Kidney epithelial cell (primary cell): ENCODE measurements at regions not wholly inside any gene's neighbourhood (a gene's known extent, or its start where the extent isn't known, plus 50 kb on each side); places are given as distances from the start of the nearest gene placed in this dataset.

Experiments used
- DNase-seq: peaks from one replicate; pipeline ENCODE4 v3.0.0-alpha.2; 2010; ENCODE audit warnings: low read depth
- H3K27me3 ChIP-seq: 2 replicates; pipeline ENCODE4 v1.6.0; 2011; ENCODE audit warnings: low read length; ENCODE audit not compliant: control insufficient read depth, insufficient read depth
- H3K36me3 ChIP-seq: 2 replicates; pipeline ENCODE4 v1.5.1; 2011; ENCODE audit warnings: low read length; ENCODE audit not compliant: control insufficient read depth, insufficient read depth
- H3K4me3 ChIP-seq: 2 replicates; pipeline ENCODE4 v1.5.1; 2011; ENCODE audit warnings: low read depth, mild to moderate bottlenecking, control low read depth, low read length
- TF ChIP-seq, protein P1 (sequence below): IDR thresholded peaks from 2 replicates; pipeline ENCODE4 v1.5.1; 2011; ENCODE audit warnings: mild to moderate bottlenecking, moderate library complexity, low read length, control low read depth, inconsistent platforms; ENCODE audit not compliant: insufficient read depth, poor library complexity, severe bottlenecking

DNA sequence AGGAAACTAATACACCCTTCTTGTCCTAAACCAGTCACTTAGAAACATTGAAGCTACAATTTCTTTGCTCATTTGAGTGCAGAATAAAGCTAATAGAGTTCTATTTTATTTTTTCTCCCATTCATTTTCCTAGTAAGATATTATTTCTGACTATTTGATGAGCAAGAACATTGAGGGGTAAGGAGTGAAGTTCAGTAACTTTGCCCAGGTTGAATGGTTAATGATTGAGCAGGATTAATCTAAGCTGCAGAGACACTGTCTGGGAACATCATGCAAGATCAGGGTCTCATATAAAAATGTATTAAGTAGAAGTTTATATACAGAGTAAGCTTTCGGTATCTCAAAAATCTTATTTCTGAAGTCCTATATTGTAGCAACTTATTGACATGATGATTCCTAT, 102.4 kb upstream of the LIMCH1 start:
- Histone ChIP-seq H3K4me3 (no peak overlapping the region), H3K27me3 (no peaks in the 10 kb centered on the region), H3K36me3 (no peaks in the 10 kb centered on the region)
- no peak for DNase-seq
- TF ChIP-seq, protein P1, sequence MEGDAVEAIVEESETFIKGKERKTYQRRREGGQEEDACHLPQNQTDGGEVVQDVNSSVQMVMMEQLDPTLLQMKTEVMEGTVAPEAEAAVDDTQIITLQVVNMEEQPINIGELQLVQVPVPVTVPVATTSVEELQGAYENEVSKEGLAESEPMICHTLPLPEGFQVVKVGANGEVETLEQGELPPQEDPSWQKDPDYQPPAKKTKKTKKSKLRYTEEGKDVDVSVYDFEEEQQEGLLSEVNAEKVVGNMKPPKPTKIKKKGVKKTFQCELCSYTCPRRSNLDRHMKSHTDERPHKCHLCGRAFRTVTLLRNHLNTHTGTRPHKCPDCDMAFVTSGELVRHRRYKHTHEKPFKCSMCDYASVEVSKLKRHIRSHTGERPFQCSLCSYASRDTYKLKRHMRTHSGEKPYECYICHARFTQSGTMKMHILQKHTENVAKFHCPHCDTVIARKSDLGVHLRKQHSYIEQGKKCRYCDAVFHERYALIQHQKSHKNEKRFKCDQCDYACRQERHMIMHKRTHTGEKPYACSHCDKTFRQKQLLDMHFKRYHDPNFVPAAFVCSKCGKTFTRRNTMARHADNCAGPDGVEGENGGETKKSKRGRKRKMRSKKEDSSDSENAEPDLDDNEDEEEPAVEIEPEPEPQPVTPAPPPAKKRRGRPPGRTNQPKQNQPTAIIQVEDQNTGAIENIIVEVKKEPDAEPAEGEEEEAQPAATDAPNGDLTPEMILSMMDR: no peak

DNA sequence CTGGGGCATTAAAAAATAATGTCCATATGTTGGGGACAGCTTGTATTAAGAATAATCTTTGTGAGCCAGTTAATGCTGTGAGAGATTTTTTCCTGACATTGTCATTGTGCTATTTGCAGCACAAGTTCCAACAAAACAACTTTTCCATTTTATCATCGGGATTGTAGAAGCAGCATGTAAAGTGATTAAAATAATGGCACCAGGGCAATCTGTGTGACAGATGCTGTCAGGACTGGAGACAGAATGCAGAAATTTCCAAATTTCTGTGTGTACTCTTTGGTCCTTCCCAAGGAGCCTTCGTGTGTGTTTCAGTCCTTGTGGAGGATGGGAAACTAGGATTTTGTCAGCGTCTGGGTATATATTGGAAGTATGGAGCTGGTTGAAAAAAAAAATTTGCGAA, 101.5 kb upstream of the LIMCH1 start:
- Histone ChIP-seq H3K4me3 (no peak overlapping the region), H3K27me3 (no peaks in the 10 kb centered on the region), H3K36me3 (no peaks in the 10 kb centered on the region)
- no peak for DNase-seq
- TF ChIP-seq, protein P1: no peak

DNA sequence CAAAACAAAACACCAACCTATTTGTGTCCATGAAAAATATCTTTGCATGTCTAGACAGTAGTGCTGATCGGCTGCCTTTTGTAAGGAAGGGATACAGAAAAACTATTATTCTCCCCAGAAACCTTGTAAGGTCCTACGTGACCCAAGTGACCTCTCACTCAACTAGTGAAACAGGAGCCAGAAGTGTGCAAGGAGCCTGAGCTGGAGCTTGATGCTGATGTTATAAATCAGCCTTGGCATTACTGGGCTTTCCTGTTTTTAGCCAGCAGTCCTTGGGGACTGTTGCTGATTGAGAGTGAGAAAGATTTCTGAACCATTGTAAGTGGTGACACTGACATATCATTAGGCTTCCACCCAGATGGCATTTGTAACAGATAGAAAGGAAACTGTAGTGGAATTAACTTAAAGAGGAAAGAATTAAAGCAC, 100.8 kb upstream of the LIMCH1 start:
- H3K27me3 ChIP-seq: no peaks in the 10 kb centered on the region
- H3K36me3 ChIP-seq: no peaks in the 10 kb centered on the region
- TF ChIP-seq, protein P1: no peak
- no peak for DNase-seq
- no peak overlapping the region for H3K4me3 ChIP-seq

DNA sequence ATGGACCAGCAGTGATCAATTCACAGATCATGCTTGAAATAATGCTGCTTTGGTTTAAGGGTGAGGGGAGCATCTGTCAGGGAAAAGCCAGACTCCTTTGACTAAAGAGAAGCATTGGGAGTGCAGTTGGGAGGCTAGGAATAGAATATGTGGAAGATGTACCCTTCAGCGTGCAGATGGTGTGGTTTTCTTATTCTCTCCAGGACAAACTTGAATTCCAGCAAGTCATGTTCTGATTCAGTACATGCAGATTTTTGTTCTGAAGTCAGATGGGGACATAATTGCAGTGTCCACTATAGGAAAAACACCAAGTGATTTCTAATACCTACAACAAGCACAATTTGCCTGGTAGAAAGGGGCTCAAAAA, 99.0 kb upstream of the LIMCH1 start:
- no peak for DNase-seq
- H3K36me3 ChIP-seq: no peaks in the 10 kb centered on the region
- TF ChIP-seq, protein P1: no peak
- H3K27me3 ChIP-seq: no peaks in the 10 kb centered on the region
- no peak overlapping the region for H3K4me3 ChIP-seq

DNA sequence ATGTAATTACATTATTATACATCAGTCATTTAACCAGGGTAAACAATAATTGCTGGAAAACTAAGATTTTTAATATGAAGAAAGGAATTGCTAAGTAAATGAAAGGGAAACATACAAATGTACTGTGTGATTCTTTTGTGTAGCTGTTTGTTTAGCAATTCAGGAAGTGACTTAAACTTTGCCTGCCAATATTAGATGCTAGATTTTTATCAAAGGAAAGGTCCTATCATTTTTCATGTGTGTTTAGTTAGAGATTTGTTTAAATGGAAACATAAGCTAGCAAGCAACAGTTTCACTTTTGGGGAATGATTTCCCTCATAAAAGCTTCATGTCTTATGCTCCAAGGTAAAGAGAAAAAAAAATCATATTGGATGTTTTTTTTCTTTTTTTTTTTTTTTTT, 95.1 kb upstream of the LIMCH1 start:
- H3K27me3 ChIP-seq: no peaks in the 10 kb centered on the region
- DNase-seq: no peak
- H3K4me3 ChIP-seq: no peak overlapping the region
- H3K36me3 ChIP-seq: no peaks in the 10 kb centered on the region
- TF ChIP-seq, protein P1: no peak

DNA sequence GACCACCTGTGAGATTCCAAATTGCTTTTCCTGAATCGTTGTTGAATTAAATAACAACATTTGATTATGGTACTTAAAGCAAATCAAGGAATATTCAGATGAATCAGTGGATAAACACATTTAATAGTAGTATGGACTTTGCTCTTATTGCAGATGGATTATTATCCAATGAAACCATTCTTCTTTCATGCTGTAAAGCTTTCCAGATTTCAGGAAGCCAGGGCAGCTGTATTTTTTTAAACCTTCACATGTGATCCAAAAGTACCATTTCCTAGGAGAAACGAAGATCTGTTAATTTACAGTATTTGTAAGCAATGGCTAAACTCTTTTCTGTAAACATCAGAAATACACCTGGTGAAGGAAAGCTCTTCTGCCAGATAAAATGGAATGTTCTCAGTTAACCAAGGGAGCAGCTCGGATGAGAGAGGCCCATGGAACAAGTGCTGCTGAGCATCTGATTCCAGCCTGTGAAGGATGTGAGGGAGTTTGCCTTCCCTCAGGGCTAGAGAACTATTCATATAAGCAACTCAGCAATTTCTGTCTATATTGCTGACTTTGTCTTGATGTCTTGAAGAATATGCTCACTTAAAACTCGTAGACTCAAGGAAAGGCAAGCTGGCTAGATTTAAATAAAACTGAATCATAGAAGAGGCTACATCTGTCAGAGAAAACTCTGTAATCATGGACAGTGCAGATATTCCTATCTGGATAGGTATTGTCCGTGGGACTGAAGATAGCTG, 94.4 kb upstream of the LIMCH1 start:
- no peak for DNase-seq
- Histone ChIP-seq H3K4me3 (no peak overlapping the region), H3K27me3 (no peaks in the 10 kb centered on the region), H3K36me3 (no peaks in the 10 kb centered on the region)
- TF ChIP-seq, protein P1: no peak
